Chondrocyte (in vitro differentiated cells): ENCODE measurements at regions not wholly inside any gene's neighbourhood (a gene's known extent, or its start where the extent isn't known, plus 50 kb on each side); places are given as distances from the start of the nearest gene placed in this dataset.
"Not testable (repeated sequence)": the region's sequence is repeated elsewhere in the genome, so short reads cannot be mapped to it uniquely, and the experiment has no call there.

ENCODE experiments used
- DNase-seq: peaks from one replicate; pipeline ENCODE4 v3.0.0; 2021; ENCODE audit warnings: mixed read lengths, low spot score
- H3K27ac Mint-ChIP-seq: one replicate; pipeline ENCODE4 v1.8.0; 2021; ENCODE audit warnings: mild to moderate bottlenecking, moderate library complexity, mixed read lengths; ENCODE audit not compliant: unreplicated experiment
- H3K27me3 Mint-ChIP-seq: 2 replicates; pipeline ENCODE4 v1.8.0; 2021; ENCODE audit warnings: low read depth, mixed read lengths
- H3K36me3 Mint-ChIP-seq: 2 replicates; pipeline ENCODE4 v1.8.0; 2021; ENCODE audit warnings: low read depth, mixed read lengths
- H3K4me1 Mint-ChIP-seq: 2 replicates; pipeline ENCODE4 v1.8.0; 2021; ENCODE audit warnings: low read depth, mild to moderate bottlenecking, mixed read lengths
- H3K4me3 Mint-ChIP-seq: one replicate; pipeline ENCODE4 v1.8.0; 2021; ENCODE audit warnings: mild to moderate bottlenecking, moderate library complexity, mixed read lengths; ENCODE audit not compliant: unreplicated experiment
- H3K9me3 Mint-ChIP-seq: 2 replicates; pipeline ENCODE4 v1.8.0; 2021; ENCODE audit warnings: low read depth, mixed read lengths

GRCh38 chr2:87425191-87425590 lies 322.7 kb upstream of the PLGLB2 start:
- H3K9me3 Mint-ChIP-seq, H3K27me3 Mint-ChIP-seq, DNase-seq, H3K4me1 Mint-ChIP-seq, H3K4me3 Mint-ChIP-seq, H3K27ac Mint-ChIP-seq, H3K36me3 Mint-ChIP-seq: not testable (repeated sequence)

- DNase-seq, H3K36me3 Mint-ChIP-seq, H3K27me3 Mint-ChIP-seq, H3K4me1 Mint-ChIP-seq, H3K4me3 Mint-ChIP-seq, H3K9me3 Mint-ChIP-seq, H3K27ac Mint-ChIP-seq: not testable (repeated sequence)
Measured at GRCh38 chr2:87425717-87426116, 322.2 kb upstream of the PLGLB2 start.

DNA sequence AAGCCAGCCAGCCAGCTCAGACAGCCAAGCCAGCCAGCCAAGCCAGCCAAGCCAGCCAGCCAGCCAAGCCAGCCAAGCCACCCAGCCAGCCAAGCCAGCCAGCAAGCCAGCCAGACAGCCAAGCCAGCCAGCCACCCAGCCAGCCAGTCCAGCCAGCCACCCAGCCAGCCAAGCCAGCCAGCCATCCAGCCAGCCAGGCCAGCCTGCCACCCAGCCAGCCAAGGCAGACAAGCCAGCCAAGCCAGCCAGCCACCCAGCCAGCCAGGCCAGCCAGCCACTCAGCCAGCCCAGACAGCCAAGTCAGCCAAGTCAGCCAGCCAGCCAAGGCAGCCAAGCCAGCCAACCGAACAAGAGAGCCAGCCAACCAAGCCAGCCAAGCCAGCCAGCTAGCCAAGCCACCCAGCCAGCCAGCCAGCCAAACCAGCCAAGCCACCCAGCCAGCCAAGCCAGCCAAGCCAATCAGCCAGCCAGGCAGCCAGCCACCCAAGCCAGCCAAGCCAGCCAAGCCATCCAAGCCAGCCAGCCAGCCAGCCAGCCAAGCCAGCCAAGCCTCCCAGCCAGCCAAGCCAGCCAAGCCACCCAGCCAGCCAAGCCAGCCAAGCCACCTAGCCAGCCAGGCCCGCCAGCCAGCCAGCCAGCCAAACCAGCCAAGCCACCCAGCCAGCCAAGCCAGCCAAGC lies 319.3 kb upstream of the PLGLB2 start:
- H3K27ac Mint-ChIP-seq, result not testable (repeated sequence)

GRCh38 chr2:87429206-87429930 lies 318.5 kb upstream of the PLGLB2 start:
- H3K4me1 Mint-ChIP-seq, H3K9me3 Mint-ChIP-seq, H3K27me3 Mint-ChIP-seq, H3K4me3 Mint-ChIP-seq, DNase-seq, H3K27ac Mint-ChIP-seq, H3K36me3 Mint-ChIP-seq: not testable (repeated sequence)

More for the DNA sequence above, 319.3 kb upstream of the PLGLB2 start:
- H3K36me3 Mint-ChIP-seq, H3K27me3 Mint-ChIP-seq, H3K4me1 Mint-ChIP-seq, H3K4me3 Mint-ChIP-seq, H3K9me3 Mint-ChIP-seq: not testable (repeated sequence)
- DNase-seq, result peak; percentile 94

DNA sequence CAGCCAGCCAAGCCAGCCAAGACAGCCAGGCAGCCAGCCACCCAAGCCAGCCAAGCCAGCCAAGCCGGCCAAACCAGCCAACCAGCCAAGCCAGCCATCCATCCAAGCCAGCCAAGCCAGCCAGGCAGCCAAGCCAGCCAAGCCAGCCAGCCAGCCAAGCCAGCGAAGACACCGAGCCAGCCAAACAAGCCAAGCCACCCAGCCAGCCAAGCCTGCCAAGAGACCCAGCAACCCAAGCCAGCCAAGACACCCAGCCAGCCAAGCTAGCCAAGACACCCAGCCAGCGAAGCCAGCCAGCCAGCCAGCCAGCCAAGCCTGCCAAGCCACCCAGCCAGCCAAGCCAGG lies 318.0 kb upstream of the PLGLB2 start:
- not testable (repeated sequence) for H3K27me3 Mint-ChIP-seq, H3K36me3 Mint-ChIP-seq, H3K9me3 Mint-ChIP-seq, DNase-seq, H3K4me3 Mint-ChIP-seq, H3K27ac Mint-ChIP-seq, H3K4me1 Mint-ChIP-seq

GRCh38 chr2:87431051-87431450 lies 316.8 kb upstream of the PLGLB2 start:
- H3K27me3 Mint-ChIP-seq, H3K27ac Mint-ChIP-seq, H3K36me3 Mint-ChIP-seq, H3K9me3 Mint-ChIP-seq, H3K4me1 Mint-ChIP-seq, H3K4me3 Mint-ChIP-seq, DNase-seq: not testable (repeated sequence)

DNA sequence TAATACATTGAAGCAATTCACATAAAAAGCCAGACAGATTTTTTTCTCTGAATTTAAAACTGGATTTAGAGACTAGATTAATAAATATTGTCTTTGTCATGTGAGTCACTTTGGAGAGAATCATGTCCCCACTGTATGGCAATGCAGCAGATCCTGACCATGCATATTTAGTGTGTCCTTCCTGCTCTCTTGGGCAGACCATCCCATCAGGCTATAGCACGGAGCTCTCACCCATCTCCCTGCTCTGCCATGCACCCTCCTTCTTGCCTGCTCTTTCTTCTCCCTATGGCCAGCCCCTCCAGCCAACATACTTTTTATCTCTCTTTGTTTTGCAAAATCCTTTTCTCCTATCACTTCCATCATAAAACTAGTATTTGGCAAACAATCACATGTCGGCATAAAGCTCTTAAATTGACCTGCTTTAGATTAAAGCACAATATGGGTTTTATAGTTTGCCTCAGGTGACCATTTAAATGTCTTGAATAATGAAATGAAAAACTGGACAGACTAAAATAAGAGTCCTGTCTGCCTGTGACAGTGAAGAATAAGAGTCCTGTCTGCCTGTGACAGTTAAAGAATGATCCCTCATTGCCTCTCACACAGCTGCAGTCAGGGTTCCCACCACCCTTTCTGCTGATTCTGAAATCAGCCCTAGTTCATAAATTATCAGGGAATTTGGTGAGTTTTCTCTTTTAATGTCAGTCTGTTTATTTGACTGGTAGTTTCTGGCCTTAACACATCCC lies 315.0 kb upstream of the PLGLB2 start:
- H3K9me3 Mint-ChIP-seq, result not testable (repeated sequence)
- peaks cover 12% of the 10 kb centered on the region for H3K4me1 Mint-ChIP-seq

DNA sequence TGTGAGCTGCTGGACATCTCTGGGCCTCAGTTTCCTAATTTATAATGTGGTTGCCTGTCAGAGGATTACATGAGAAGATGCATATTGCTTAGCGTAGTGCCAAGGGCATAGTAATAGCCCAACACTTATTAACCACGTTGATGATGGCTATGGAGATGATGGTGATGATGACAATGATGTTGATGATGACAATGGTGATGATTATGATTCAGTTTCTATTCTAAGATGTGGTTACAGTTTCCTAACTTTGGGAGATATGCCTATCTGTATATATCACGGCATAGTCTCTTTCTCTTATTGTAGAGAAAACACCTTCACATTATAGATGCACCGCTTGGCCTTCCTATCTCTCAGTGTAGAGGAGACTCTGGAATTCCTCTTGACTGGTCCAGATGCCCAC lies 311.9 kb upstream of the PLGLB2 start:
- not testable (repeated sequence) for DNase-seq, H3K4me3 Mint-ChIP-seq, H3K27ac Mint-ChIP-seq, H3K27me3 Mint-ChIP-seq, H3K9me3 Mint-ChIP-seq, H3K36me3 Mint-ChIP-seq
- H3K4me1 Mint-ChIP-seq, result peaks cover 12% of the 10 kb centered on the region

More for the DNA sequence above, 315.0 kb upstream of the PLGLB2 start:
- DNase-seq, H3K27me3 Mint-ChIP-seq, H3K27ac Mint-ChIP-seq, H3K36me3 Mint-ChIP-seq, H3K4me3 Mint-ChIP-seq: not testable (repeated sequence)

DNA sequence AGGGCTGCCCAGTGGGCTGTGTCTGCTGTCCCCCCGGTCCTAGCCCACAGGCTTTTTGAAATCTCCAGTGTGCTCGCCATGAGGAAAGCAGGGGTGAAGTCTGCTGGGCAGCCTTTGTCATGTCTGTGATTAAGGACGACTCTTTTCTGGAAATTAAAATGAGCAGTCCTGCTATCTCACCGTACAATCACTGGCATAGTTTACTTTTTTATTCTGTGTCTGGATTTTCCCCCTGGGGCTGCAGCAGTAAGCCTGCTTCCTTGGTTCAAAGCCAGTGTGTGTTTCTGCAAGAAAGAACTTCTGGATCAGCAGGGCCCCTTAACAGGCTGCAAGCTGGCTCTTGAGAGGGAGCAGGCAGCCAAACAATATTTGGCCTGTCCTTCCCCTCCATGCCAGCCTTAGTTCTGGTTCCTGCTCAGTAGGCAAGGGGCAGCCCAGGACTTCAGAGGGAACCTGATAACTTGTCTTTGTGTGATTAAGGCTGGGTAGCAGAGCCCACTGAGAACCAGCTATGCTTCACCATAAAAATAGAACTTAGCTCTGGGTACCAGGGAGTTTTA lies 310.1 kb upstream of the PLGLB2 start:
- not testable (repeated sequence) for H3K9me3 Mint-ChIP-seq, H3K27me3 Mint-ChIP-seq, H3K36me3 Mint-ChIP-seq, H3K4me3 Mint-ChIP-seq, H3K27ac Mint-ChIP-seq, DNase-seq, H3K4me1 Mint-ChIP-seq

GRCh38 chr2:87438780-87439454 lies 309.0 kb upstream of the PLGLB2 start:
- H3K27me3 Mint-ChIP-seq, H3K27ac Mint-ChIP-seq, H3K36me3 Mint-ChIP-seq, H3K4me1 Mint-ChIP-seq, H3K4me3 Mint-ChIP-seq, H3K9me3 Mint-ChIP-seq, DNase-seq: not testable (repeated sequence)
